Stimulated activated CD4-positive, alpha-beta T cell treated with anti-CD3 and anti-CD28 coated beads, Interleukin-1b, Interleukin-23, amount 100 ng/mL, for 4 hours (primary cell): ENCODE measurements at regions not wholly inside any gene's neighbourhood (a gene's known extent, or its start where the extent isn't known, plus 50 kb on each side); places are given as distances from the start of the nearest gene placed in this dataset.

Source experiments
- DNase-seq, 2 donors: peaks; one replicate each; pipeline ENCODE4 v3.0.0-alpha.2; 2020; ENCODE audit warnings: low read depth in 2 of 2

GRCh38 chrX:9195199-9195880 lies 161.4 kb upstream of the FAM9B start:
- DNase-seq, result no peak

GRCh38 chrX:9196961-9197640 lies 163.2 kb upstream of the FAM9B start:
- no peak for DNase-seq

- no peak for DNase-seq
These were observed 170.6 kb upstream of the FAM9B start for GRCh38 chrX:9204560-9204959.

- no peak for DNase-seq
These were observed 171.8 kb upstream of the FAM9B start for GRCh38 chrX:9205599-9206223.

- no peak for DNase-seq
These were observed 173.2 kb upstream of the FAM9B start for GRCh38 chrX:9207142-9207541.

- DNase-seq, result no peak
These were observed 177.3 kb upstream of the FAM9B start for GRCh38 chrX:9211269-9211668.

GRCh38 chrX:9221781-9222180 lies 187.9 kb upstream of the FAM9B start:
- no peak for DNase-seq

GRCh38 chrX:9222299-9222698 lies 188.4 kb upstream of the FAM9B start:
- no peak for DNase-seq

- DNase-seq, result no peak
These were observed 193.3 kb upstream of the FAM9B start for GRCh38 chrX:9227276-9227675.

- no peak for DNase-seq
These were observed 197.6 kb upstream of the FAM9B start for GRCh38 chrX:9231491-9231890.

GRCh38 chrX:9233141-9233540 lies 199.2 kb upstream of the FAM9B start:
- DNase-seq, result no peak

GRCh38 chrX:9234315-9234714 lies 200.4 kb upstream of the FAM9B start:
- DNase-seq, result no peak

- no peak for DNase-seq
These were observed 201.8 kb upstream of the FAM9B start for GRCh38 chrX:9235722-9236121.

- DNase-seq, result no peak
These were observed 207.0 kb upstream of the FAM9B start for GRCh38 chrX:9240956-9241355.

GRCh38 chrX:9241427-9241826 lies 207.5 kb upstream of the FAM9B start:
- no peak for DNase-seq

GRCh38 chrX:9249051-9249846 lies 215.3 kb upstream of the FAM9B start:
- DNase-seq, result no peak

GRCh38 chrX:9252182-9252581 lies 212.7 kb upstream of the TBL1X start:
- no peak for DNase-seq

GRCh38 chrX:9253211-9253610 lies 211.6 kb upstream of the TBL1X start:
- no peak for DNase-seq

- no peak for DNase-seq
These were observed 207.0 kb upstream of the TBL1X start for GRCh38 chrX:9257718-9258420.

- no peak for DNase-seq
These were observed 206.3 kb upstream of the TBL1X start for GRCh38 chrX:9258421-9259104.

GRCh38 chrX:9260603-9261002 lies 204.3 kb upstream of the TBL1X start:
- DNase-seq, result no peak
